Effector CD8-positive, alpha-beta T cell (primary cell): ENCODE measurements at regions not wholly inside any gene's neighbourhood (a gene's known extent, or its start where the extent isn't known, plus 50 kb on each side); places are given as distances from the start of the nearest gene placed in this dataset.

Source experiments
- DNase-seq: peaks from one replicate; lab custom pipeline; 2025; lab: John Stamatoyannopoulos, UW

DNA sequence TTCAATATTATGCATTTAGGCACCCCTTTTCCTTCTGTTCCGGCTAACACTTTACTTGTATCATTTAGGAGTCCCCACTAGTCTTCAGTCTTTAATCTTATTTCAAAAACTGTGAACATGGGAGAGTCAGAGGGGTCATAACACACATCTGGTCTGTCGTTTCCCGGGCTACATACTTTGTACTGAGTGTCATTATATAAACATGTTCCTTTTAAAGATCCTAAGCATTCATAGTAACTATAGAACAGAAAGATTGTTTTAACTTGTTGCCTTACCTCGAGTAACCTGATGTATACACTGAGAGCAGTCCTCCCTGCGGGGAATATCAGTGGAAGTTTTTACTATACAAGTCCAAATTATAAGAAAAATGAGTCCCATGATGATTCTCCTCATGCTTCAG, 78.2 kb upstream of the VEPH1 start:
- no peak for DNase-seq

- no peak for DNase-seq
Measured at GRCh38 chr3:157578181-157578580, 75.0 kb upstream of the VEPH1 start.

- DNase-seq: no peak
Measured at GRCh38 chr3:157574531-157574930, 71.3 kb upstream of the VEPH1 start.

- DNase-seq: no peak
Measured at GRCh38 chr3:157573780-157574378, 70.7 kb upstream of the VEPH1 start.

GRCh38 chr3:157573281-157573680, 70.1 kb upstream of the VEPH1 start:
- DNase-seq: no peak

DNA sequence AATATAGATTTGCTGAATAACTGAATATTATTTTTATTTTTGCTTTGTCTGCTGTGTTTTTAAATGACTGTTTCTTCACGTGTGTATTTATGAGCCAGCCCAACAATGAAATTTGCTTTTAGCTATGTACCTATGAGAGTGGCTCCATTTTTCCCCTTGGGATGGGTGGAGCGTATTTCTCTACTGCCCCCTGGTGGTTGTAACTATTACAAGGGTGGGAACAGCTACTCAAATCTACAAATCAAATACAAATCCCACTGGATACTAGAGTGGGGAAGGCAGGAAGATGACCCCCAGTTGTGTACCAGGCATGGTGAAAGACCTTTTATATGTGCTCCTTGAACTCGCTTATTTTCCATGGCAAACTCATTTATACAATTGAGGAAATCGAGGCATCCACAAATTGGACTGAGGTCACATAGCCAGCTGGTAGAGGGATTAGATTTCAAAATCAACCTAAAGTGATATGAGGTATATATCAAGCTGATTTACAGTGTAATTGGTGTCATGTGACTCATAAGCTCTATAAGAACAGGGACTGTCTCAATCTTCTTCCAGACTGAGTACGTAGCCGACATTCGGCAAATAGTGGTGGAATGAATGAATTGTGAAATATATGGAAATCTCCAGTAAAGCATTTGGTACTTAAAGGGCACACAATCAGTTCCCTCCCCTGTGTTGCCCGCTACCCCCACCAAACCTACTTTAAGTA, 69.5 kb upstream of the VEPH1 start:
- DNase-seq: no peak

GRCh38 chr3:157566596-157566995, 63.4 kb upstream of the VEPH1 start:
- no peak for DNase-seq

DNA sequence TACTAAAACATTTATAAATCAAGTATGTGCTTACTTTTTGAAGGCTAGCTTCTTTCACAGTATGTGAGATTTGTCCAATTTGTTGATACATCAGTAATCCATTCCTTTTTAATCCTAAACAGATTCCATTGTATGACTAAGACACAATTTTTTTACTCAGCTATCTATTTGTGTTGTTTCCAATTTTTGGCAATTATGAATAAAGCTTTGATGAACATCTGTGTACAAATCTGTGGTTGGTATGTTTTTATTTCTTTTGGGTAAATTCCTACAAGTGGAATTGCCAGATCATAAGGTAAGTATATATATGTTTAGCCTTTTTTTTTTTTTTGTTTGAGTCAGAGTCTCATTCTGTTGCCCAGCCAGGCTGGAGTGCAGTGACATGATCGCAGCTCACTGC, 56.2 kb upstream of the VEPH1 start:
- DNase-seq: no peak
